GM10266 (cell line): ENCODE measurements at regions not wholly inside any gene's neighbourhood (a gene's known extent, or its start where the extent isn't known, plus 50 kb on each side); places are given as distances from the start of the nearest gene placed in this dataset.

Experiments
- DNase-seq: peaks from one replicate; pipeline ENCODE4 v3.0.0; 2012; ENCODE audit errors: extremely low spot score
- CTCF ChIP-seq: IDR thresholded peaks from 2 replicates; pipeline ENCODE4 v1.5.1; 2012; ENCODE audit warnings: mild to moderate bottlenecking, low read depth; ENCODE audit not compliant: control insufficient read depth, insufficient read depth; ENCODE audit errors: missing control alignments

DNA sequence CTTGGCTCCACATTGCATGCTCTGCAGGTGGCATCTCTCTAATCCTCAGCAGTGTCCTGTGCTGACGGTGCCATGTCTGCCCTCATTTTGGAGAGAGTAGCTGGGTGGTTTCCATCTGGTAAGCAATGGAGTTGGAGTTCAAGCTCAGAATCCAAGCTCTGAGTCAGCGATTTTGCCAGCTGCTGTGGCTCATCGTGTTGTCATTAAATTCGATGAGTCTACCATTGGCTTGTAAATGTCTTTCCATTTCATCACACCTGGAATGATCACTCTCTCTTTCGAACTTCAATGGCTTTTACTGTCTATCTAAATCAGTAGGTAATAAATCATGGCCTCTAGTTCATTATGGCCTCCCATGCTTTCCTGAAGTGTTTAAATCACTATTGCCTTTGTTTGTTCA, 378.5 kb upstream of the TSHZ2 start:
- no peak for TF ChIP-seq CTCF
- no peak for DNase-seq

DNA sequence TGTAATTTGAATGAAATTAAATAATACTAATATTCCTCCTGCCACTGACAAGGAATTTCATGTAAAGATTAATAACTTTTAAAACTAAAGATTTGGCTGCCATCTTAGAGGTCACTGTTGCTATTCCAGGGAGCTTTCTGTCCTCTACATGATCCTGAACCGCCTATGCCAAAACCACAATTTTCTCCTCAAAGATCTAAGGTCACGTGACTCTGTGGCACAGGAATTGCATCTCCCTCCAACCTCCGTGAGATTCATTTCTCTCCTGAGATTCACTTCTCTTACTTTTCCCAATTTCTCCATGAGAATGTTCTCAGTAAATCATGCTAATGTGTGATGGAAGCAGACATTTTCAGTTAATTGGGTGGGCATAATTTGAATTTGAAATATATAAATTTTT, 379.6 kb upstream of the TSHZ2 start:
- TF ChIP-seq CTCF: no peak

DNA sequence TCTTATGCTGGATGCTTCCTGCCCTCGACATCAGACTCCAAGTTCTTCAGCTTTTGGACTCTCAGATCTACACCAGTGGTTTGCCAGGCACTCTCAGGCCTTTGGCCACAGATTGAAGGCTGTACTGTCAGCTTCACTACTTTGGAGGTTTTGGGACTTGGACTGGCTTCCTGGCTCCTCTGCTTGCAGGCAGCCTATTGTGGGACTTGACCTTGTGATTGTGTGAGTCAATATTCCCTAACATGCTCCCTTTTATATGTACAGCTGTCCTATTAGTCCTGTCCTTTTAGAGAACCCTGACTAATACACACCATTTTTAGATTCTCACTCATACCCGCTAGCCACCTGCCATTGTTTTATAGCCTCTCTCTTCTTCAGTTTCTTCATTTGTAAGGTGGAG, 382.1 kb upstream of the TSHZ2 start:
- TF ChIP-seq CTCF: no peak
- no peak for DNase-seq

More for the DNA sequence above, 379.6 kb upstream of the TSHZ2 start:
- DNase-seq: no peak

GRCh38 chr20:52589251-52589812, 382.8 kb upstream of the TSHZ2 start:
- TF ChIP-seq CTCF: no peak
- DNase-seq: no peak

DNA sequence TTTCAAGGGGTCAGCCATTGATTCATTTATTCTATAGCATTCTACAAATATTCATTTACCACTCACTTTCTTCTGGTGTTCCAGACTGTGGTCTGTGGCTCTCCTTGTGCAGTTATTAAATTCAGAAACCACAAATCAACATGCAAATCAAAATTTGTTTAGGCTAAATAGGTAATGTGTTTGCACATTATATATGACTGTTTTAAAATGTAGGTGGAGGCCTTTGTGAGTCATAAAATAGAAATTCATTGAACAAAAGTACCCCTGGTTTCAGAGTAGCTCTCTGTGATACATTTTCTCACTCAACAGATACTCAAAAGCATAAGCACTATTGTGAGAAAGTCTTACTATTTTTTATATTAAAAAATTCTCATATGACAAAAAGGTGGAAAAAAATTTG, 385.5 kb upstream of the TSHZ2 start:
- TF ChIP-seq CTCF: no peak
- no peak for DNase-seq

DNA sequence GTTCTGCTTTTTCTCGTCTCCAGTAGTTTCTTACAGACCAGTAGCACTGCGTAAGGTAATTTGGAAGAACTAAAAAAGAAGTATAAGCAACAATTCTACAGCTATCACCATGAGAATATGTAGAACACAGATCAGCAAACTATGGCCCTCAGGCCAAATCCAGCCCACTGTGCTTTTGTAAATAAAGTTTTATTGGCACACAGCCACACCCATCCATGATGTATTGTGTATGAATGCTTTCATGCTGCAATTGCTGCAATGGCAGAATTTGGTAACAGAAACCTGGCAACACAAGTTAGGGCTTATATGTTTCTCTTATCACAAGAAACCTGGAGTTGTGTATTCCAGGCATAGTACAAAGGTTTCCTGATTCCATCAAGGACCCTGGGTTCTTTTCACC, 386.8 kb upstream of the TSHZ2 start:
- DNase-seq: no peak
- no peak for TF ChIP-seq CTCF

GRCh38 chr20:52578559-52578958, 387.0 kb upstream of the ZFP64 start:
- no peak for TF ChIP-seq CTCF
- no peak for DNase-seq

DNA sequence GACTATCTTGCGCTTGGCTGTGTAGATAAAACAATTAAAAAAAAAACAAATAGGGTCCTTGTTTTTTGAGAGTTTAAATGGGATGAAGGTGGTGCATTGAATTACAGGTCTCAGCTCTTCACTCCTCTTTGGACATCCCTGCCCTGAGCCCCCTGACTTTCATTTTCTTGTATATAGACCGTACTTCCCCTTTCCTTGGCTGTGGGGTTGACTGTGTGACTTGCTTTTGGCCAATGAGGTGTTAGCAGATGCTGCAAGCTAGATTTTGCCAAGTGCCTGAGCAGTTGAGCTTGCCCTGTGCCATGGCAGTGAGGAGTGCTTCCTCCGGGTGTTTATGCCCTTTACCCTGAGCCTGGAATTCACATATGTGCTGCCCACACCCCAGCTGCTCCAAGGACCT, 386.1 kb upstream of the ZFP64 start:
- no peak for TF ChIP-seq CTCF
- DNase-seq: no peak
